Skeletal muscle tissue (tissue), 3 donors: ENCODE measurements at regions not wholly inside any gene's neighbourhood (a gene's known extent, or its start where the extent isn't known, plus 50 kb on each side); places are given as distances from the start of the nearest gene placed in this dataset.

Source experiments
- H3K27ac ChIP-seq: one replicate; pipeline ENCODE4 v1.7.0; 2013; ENCODE audit warnings: mild to moderate bottlenecking, low read depth, low read length, inconsistent platforms
- H3K27me3 ChIP-seq, 3 donors: one replicate each; pipeline ENCODE4 v1.7.0; 2013; ENCODE audit warnings: low read length in 3 of 3; ENCODE audit not compliant: control insufficient read depth in 3 of 3, insufficient read depth in 3 of 3
- H3K36me3 ChIP-seq, 3 donors: one replicate each; pipeline ENCODE4 v1.7.0; 2013; ENCODE audit warnings: low read length in 3 of 3; ENCODE audit not compliant: control insufficient read depth in 3 of 3, insufficient read depth in 3 of 3
- H3K4me1 ChIP-seq, 3 donors: one replicate each; pipeline ENCODE4 v1.7.0; 2013; ENCODE audit warnings: low read length in 3 of 3, mild to moderate bottlenecking in 3 of 3; ENCODE audit not compliant: control insufficient read depth in 3 of 3, insufficient read depth in 3 of 3
- H3K4me3 ChIP-seq, 3 donors: one replicate each; pipeline ENCODE4 v1.7.0; 2013; ENCODE audit warnings: low read length in 3 of 3
- H3K9ac ChIP-seq, 3 donors: one replicate each; pipeline ENCODE4 v1.7.0; 2013; ENCODE audit warnings: low read length in 3 of 3, mild to moderate bottlenecking in 3 of 3, moderate library complexity in 2 of 3, low read depth in 1 of 3
- H3K9me3 ChIP-seq, 3 donors: one replicate each; pipeline ENCODE4 v1.7.0; 2013; ENCODE audit warnings: low read length in 3 of 3; ENCODE audit not compliant: control insufficient read depth in 3 of 3
- donor health status: Osteomylitis.

DNA sequence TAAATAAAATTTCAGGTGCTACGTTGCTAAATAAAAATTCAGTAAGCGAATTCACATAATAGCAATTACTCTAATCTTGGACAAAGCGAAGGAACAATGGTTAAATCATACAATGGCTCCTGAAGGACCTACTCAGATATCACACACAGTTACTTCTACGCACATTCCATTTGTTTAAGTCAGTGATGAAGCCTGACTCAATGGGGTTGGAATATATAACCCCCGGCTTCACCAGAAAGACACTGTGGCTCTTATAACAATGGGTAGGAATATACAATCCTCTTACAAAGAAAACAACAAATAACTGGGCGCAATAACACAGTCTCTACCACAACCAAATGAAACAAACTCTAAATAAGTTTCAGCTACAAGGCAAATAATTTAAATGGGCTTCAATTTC lies 349.5 kb downstream of the IRS1 start:
- no peak overlapping the region for H3K9ac ChIP-seq
- H3K4me3 ChIP-seq = no peak overlapping the region
- H3K9me3 ChIP-seq = no peaks in the 10 kb centered on the region
- no peak overlapping the region for H3K27ac ChIP-seq
- H3K4me1 ChIP-seq = peaks cover 5 to 12% (median 12%) of the 10 kb centered on the region in 3 donors
- no peaks in the 10 kb centered on the region for H3K36me3 ChIP-seq
- H3K27me3 ChIP-seq = no peaks in the 10 kb centered on the region

DNA sequence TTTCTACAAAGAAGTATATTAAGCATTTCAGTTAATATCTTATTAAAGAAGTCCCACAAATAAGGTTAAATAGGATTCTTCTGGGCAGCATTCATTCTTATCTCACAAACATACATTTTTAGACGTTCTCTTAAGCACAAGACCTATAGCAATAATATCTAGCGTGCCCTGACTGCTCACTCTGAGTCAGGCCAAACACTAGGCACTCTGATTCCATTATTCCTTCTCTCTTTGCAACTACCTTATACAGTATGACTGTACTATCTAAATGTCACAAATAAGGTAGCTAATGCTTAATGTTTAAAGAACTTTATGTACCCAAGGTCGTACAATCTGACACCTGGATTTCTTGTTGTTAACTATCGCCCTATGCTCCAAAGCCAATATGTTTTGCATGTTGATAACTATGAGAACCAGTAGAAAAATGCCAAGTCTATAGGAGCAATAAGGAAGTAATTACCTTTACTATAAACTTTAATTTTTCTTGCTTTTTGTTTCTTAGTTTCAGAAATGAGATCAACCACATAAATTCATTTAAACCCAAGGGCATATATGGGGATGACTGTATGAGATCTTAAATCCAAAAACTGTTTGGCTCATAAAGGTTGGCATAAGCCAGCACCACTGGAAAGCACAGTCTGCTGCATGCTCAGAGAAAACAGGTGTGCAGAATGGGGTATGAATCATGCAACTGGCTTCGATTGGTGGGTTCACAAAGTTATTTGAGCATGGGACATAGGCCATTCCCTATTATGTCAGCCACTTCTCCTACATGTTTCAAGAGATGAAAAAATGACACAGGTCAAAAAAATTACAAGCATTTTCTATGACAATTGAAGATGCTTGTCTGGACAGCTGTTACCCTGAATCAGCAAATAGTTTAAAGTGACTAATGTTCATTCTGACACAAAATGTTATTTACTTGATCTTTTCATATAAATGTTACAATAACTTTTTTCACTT lies 352.0 kb downstream of the IRS1 start:
- no peaks in the 10 kb centered on the region for H3K27me3 ChIP-seq
- H3K36me3 ChIP-seq = no peaks in the 10 kb centered on the region
- H3K9me3 ChIP-seq = no peaks in the 10 kb centered on the region
- H3K9ac ChIP-seq = no peak overlapping the region
- H3K4me1 ChIP-seq = peaks cover 5 to 12% (median 12%) of the 10 kb centered on the region in 3 donors
- peak overlapping the region; percentile 65 for H3K27ac ChIP-seq
- H3K4me3 ChIP-seq = no peak overlapping the region

DNA sequence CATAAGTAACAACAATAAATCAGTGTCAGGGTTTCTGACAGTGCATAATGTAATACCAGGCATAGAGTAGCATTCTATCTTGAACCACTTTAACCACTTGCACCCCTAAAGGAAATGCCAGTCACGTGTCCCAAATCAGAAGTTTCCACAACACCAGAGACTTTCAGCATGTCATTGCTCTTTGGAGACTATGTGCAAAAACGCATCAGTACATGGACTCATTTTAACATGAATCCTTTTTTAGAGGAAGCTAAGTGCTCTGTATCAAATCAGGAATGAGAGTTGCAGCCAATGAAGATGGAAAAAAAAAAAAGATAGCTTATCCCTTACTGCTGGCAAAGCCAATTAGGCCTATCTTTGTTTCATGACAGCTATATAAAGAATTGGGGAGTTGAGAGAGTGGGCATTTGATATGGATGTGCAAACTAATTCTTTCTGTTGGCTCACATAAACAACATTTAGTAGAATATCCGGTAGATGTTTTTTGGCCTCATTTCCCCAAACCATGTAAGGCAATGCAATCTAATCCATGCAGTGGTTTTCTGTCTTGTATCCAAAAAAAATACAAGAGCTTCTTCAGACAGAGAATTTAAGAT lies 353.1 kb downstream of the IRS1 start:
- Histone ChIP-seq H3K27ac (peak overlapping the region; percentile 65), H3K9ac (no peak overlapping the region), H3K4me3 (peak overlapping the region in 2 of 3 donors; percentile 8 to 10)

DNA sequence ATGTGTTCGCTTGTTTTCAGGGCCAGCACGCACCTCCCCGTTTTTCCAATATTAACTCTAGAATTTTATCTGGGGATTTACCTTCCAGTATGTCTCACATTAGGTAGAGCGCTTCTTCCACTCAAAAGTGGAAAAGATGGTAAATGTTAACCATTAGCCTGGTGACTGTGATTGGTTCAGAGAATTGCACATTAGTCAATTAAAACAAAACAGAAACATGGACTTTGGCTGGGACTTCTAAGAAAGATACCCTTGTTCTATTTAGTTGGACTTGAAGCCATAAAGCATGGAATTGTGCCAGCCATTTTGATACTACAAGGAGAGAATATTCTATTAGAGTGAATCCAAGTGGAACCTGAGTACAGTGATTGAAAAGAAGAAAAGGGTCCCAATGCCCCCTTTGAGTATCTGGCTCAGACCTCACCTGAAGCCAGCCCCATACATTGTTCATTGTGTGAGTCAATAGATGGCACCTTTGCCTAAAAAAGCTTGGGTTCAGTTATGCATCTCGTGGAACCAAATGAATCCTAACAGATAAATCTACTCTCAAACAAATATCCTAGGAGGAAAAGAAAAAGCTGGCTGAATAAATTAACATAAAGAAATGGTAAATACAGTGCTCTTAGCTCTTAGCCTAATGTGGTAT lies 354.3 kb downstream of the IRS1 start:
- H3K36me3 ChIP-seq = no peaks in the 10 kb centered on the region
- peak overlapping the region in 1 of 3 donors; percentile 26 for H3K9ac ChIP-seq
- H3K4me3 ChIP-seq = no peak overlapping the region
- no peaks in the 10 kb centered on the region for H3K9me3 ChIP-seq
- H3K27me3 ChIP-seq = no peaks in the 10 kb centered on the region
- H3K27ac ChIP-seq = no peak overlapping the region
- peaks cover 5 to 12% (median 12%) of the 10 kb centered on the region in 3 donors for H3K4me1 ChIP-seq

More for the DNA sequence above, 353.1 kb downstream of the IRS1 start:
- Histone ChIP-seq H3K9me3 (no peaks in the 10 kb centered on the region), H3K36me3 (no peaks in the 10 kb centered on the region), H3K27me3 (no peaks in the 10 kb centered on the region), H3K4me1 (peaks cover 5 to 12% (median 12%) of the 10 kb centered on the region in 3 donors)

DNA sequence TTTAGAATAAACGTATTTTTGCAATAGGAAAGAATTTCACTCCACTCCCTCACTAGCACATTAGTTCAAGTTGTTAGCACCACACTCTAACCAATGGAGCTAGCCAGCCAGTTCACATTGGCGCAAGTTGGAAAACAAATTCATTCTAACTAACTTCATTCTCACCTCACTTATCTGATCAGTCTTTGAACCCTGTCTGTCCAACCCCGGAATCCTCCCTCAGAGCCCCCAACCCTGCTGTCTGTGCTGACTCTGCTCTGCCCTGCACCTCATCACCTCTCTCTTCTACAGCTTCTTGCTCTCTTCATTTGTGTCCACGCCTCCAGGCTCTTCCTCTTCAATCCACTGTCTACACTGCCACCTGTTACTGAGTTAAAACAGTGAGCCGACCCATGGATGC lies 356.5 kb downstream of the IRS1 start:
- Histone ChIP-seq H3K27me3 (no peaks in the 10 kb centered on the region), H3K27ac (no peak overlapping the region), H3K36me3 (no peaks in the 10 kb centered on the region), H3K4me1 (peaks cover 5 to 12% (median 12%) of the 10 kb centered on the region in 3 donors), H3K9ac (no peak overlapping the region), H3K9me3 (no peaks in the 10 kb centered on the region), H3K4me3 (no peak overlapping the region)

DNA sequence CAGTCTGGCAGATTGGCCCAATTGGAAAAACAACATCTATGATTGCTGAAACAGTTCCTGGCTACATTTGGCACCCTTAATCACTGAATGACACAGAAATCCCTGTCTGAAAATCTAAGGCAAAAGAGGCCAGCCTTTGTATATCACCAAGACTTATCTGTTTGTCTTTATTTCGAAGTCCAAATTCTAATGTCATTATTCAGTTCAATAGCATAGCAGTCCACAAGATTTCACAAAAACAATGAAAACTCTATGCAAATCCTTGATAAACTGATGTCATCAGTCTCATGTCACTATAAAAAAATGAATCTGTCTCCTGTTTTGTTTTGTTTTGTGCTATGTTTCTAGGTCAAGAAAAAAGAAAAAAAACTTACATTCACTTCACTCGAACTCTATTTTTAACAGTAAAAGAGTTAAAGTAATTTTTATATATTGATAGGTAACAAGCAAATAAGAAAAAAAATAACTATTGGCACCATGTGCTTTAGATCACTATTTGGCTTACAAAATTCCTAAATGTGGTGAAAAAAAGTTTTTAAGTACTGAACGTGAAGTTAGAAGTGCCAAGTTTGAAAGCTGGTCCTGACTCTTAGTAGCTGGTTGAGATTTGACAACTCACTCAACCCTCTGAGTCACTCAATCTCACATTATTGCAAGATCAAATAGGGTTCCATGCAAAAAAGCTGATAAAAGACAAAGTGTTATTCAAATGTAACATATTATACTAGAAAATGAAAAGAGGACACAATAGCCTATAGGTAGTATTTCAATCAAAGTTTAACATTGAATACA lies 359.3 kb downstream of the IRS1 start:
- Histone ChIP-seq H3K36me3 (no peaks in the 10 kb centered on the region), H3K4me3 (no peak overlapping the region), H3K9ac (no peak overlapping the region), H3K27me3 (no peaks in the 10 kb centered on the region), H3K9me3 (no peaks in the 10 kb centered on the region), H3K27ac (no peak overlapping the region), H3K4me1 (peaks cover 1 to 3% (median 2%) of the 10 kb centered on the region in 3 donors)

DNA sequence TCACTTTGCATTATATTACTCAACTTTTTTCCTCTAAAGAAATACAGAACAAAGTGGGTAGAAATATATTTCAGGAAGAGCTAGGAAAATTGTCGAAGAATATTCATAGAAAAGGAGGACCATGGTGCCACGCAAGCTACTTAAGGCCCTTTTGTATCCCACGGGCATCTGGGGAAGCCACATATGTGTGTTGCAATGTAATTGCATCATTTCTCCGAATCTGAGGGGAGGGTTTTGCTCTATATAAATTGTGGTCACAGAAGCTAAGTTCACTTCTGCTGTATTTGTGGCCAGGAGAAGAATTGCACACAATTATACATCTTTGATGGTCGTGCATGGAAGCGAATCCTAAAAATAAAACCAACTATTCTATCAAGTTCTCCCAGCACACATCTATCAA lies 360.3 kb downstream of the IRS1 start:
- Histone ChIP-seq H3K4me1 (peaks cover 3 to 12% (median 8%) of the 10 kb centered on the region in 3 donors), H3K9me3 (no peaks in the 10 kb centered on the region), H3K36me3 (no peaks in the 10 kb centered on the region), H3K27me3 (no peaks in the 10 kb centered on the region), H3K4me3 (no peak overlapping the region), H3K9ac (no peak overlapping the region), H3K27ac (no peak overlapping the region)

DNA sequence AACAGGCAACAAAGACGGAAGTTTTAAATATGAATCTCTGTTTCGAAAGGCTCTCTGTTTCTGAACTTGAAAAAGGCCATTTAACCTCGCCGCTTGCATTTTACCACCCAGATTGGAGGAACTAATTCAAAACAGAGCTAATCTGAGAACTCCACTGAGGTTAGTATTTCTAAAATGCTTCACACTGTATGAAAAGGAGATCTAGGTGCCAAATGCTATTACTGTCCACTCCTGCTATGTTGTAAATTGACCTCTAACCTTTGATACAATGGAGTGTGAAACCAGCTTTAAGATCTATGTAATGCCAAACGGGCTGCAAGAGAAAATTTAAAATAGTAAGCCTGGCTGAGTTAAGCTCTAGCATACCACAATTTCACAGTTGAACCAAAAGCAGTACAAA lies 364.5 kb downstream of the IRS1 start:
- Histone ChIP-seq H3K4me1 (peaks cover 5 to 16% (median 13%) of the 10 kb centered on the region in 3 donors), H3K36me3 (no peaks in the 10 kb centered on the region), H3K9me3 (no peaks in the 10 kb centered on the region), H3K27ac (peak overlapping the region; percentile 28), H3K27me3 (no peaks in the 10 kb centered on the region), H3K9ac (no peak overlapping the region), H3K4me3 (peak overlapping the region in 1 of 3 donors; percentile 10)

DNA sequence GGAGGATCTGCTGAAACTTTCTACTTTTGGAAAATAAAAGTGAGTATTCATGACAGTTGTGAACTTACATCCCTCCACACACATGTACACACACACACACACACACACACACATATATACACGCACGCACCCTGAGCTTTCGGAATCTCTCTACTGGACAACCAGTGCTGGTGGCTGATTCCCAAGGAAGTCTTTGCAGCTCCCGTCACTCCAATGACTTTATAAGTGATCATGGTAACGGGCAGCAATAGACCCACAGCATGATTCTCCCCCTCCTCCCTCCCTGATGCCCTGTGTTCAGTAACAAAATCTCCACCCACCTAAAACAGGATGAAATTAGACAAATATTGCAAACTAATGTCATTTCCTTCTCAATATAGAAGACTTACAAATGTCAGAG lies 364.9 kb downstream of the IRS1 start:
- Histone ChIP-seq H3K9ac (no peak overlapping the region), H3K27ac (peak overlapping the region; percentile 28), H3K4me1 (peaks cover 5 to 16% (median 13%) of the 10 kb centered on the region in 3 donors), H3K36me3 (no peaks in the 10 kb centered on the region), H3K4me3 (peak overlapping the region in 1 of 3 donors; percentile 10), H3K9me3 (no peaks in the 10 kb centered on the region), H3K27me3 (no peaks in the 10 kb centered on the region)
